Mesenchymal stem cell (in vitro differentiated cells and primary cell): ENCODE measurements at regions not wholly inside any gene's neighbourhood (a gene's known extent, or its start where the extent isn't known, plus 50 kb on each side); places are given as distances from the start of the nearest gene placed in this dataset.

Experiments
- DNase-seq: peaks from one replicate; pipeline ENCODE4 v3.0.0-alpha.2; 2013
- H2AFZ ChIP-seq: one replicate; pipeline ENCODE4 v1.6.1; 2013; ENCODE audit warnings: low read depth, mild to moderate bottlenecking, control low read depth, inconsistent platforms, low read length, moderate library complexity
- H2AK5ac ChIP-seq: 2 replicates; pipeline ENCODE4 v1.6.1; 2013; ENCODE audit warnings: low read length, moderate library complexity, mild to moderate bottlenecking, inconsistent platforms; ENCODE audit not compliant: severe bottlenecking
- H2BK120ac ChIP-seq: one replicate; pipeline ENCODE4 v1.6.1; 2013; ENCODE audit warnings: low read depth, mild to moderate bottlenecking, inconsistent platforms, low read length, moderate library complexity
- H2BK12ac ChIP-seq, 2 experiments: one replicate each; pipeline ENCODE4 v1.6.1; 2013; ENCODE audit warnings: inconsistent platforms in 2 of 2, low read length in 2 of 2, mild to moderate bottlenecking in 2 of 2, moderate library complexity in 2 of 2, control low read depth in 1 of 2
- H2BK15ac ChIP-seq: one replicate; pipeline ENCODE4 v1.6.1; 2013; ENCODE audit warnings: mild to moderate bottlenecking, low read depth, inconsistent platforms; ENCODE audit not compliant: poor library complexity, severe bottlenecking
- H2BK5ac ChIP-seq: 2 replicates; pipeline ENCODE4 v1.6.1; 2013; ENCODE audit warnings: low read depth, mild to moderate bottlenecking, low read length, control low read depth, inconsistent platforms; ENCODE audit not compliant: poor library complexity, severe bottlenecking
- H3K14ac ChIP-seq, 2 experiments: one replicate each; pipeline ENCODE4 v1.6.1; 2013; ENCODE audit warnings: inconsistent platforms in 2 of 2, low read length in 2 of 2, control low read depth in 1 of 2, mild to moderate bottlenecking in 1 of 2, moderate library complexity in 1 of 2
- H3K18ac ChIP-seq, 2 experiments: one replicate each; pipeline ENCODE4 v1.6.1; 2013; ENCODE audit warnings: inconsistent platforms in 2 of 2, low read length in 2 of 2, control low read depth in 1 of 2, low read depth in 1 of 2, mild to moderate bottlenecking in 1 of 2
- H3K23ac ChIP-seq, 2 experiments: one replicate each; pipeline ENCODE4 v1.6.1; 2013; ENCODE audit warnings: inconsistent platforms in 2 of 2, low read length in 2 of 2, mild to moderate bottlenecking in 2 of 2, moderate library complexity in 2 of 2, control low read depth in 1 of 2
- H3K27ac ChIP-seq: 2 replicates; pipeline ENCODE4 v1.5.1; 2013; ENCODE audit warnings: mild to moderate bottlenecking, moderate library complexity, low read length, control low read depth, inconsistent platforms; ENCODE audit not compliant: poor library complexity, severe bottlenecking
- H3K27me3 ChIP-seq, 2 experiments: 2 replicates each; pipeline versions ENCODE4 v1.6.1 to v1.7.0; 2013; ENCODE audit warnings: low read length in 2 of 2, mild to moderate bottlenecking in 2 of 2, moderate library complexity in 2 of 2, control low read depth in 1 of 2, inconsistent platforms in 1 of 2; ENCODE audit not compliant: control insufficient read depth in 1 of 2, insufficient read depth in 1 of 2
- H3K36me3 ChIP-seq, 2 experiments: 2 replicates each; pipeline versions ENCODE4 v1.6.1 to v1.7.0; 2013; ENCODE audit warnings: low read length in 2 of 2, control low read depth in 1 of 2, inconsistent platforms in 1 of 2, low read depth in 1 of 2, mild to moderate bottlenecking in 1 of 2; ENCODE audit not compliant: insufficient read depth in 2 of 2, control insufficient read depth in 1 of 2
- H3K4ac ChIP-seq, 2 experiments: one replicate each; pipeline ENCODE4 v1.6.1; 2013; ENCODE audit warnings: inconsistent platforms in 2 of 2, low read length in 2 of 2, mild to moderate bottlenecking in 2 of 2, moderate library complexity in 2 of 2, control low read depth in 1 of 2, low read depth in 1 of 2
- H3K4me1 ChIP-seq: 2 replicates; pipeline ENCODE4 v1.6.1; 2013; ENCODE audit warnings: low read depth, low read length, control low read depth; ENCODE audit not compliant: control insufficient read depth, insufficient read depth
- H3K4me2 ChIP-seq: 2 replicates; pipeline ENCODE4 v1.6.1; 2013; ENCODE audit warnings: low read length, mild to moderate bottlenecking, inconsistent platforms; ENCODE audit not compliant: poor library complexity, severe bottlenecking
- H3K4me3 ChIP-seq, 2 experiments: 2 replicates each; pipeline versions ENCODE4 v1.5.1 to v1.7.0; 2013; ENCODE audit warnings: low read length in 2 of 2, mild to moderate bottlenecking in 2 of 2, control low read depth in 1 of 2, low read depth in 1 of 2; ENCODE audit not compliant: insufficient read depth in 1 of 2
- H3K79me1 ChIP-seq: replicated peaks from 2 replicates; pipeline ENCODE4 v1.6.1; 2013; ENCODE audit warnings: mild to moderate bottlenecking, control low read depth, low read length, inconsistent platforms; ENCODE audit not compliant: poor library complexity, severe bottlenecking
- H3K9ac ChIP-seq: 2 replicates; pipeline ENCODE4 v1.7.0; 2013; ENCODE audit warnings: mild to moderate bottlenecking, low read length, moderate library complexity
- H3K9me3 ChIP-seq: 2 replicates; pipeline ENCODE4 v1.7.0; 2013; ENCODE audit warnings: mild to moderate bottlenecking, low read length; ENCODE audit not compliant: control insufficient read depth
- H4K8ac ChIP-seq: one replicate; pipeline ENCODE4 v1.6.1; 2013; ENCODE audit warnings: inconsistent platforms, mild to moderate bottlenecking, low read length, moderate library complexity
- H4K91ac ChIP-seq: one replicate; pipeline ENCODE4 v1.6.1; 2013; ENCODE audit warnings: mild to moderate bottlenecking, low read length, inconsistent platforms
- WGBS: methylation state at CpG from one replicate; pipeline ENCODE4 v1.1.7; 2013; ENCODE audit warnings: mixed read lengths; 5-methylcytosine and 5-hydroxymethylcytosine counted together

- Histone ChIP-seq H3K4ac (no peak overlapping the region), H3K9me3 (no peaks in the 10 kb centered on the region), H3K9ac (no peak overlapping the region), H3K27me3 (no peaks in the 10 kb centered on the region), H2BK12ac (no peak overlapping the region), H2BK15ac (no peak overlapping the region), H3K4me3 (no peak overlapping the region), H2AK5ac (no peak overlapping the region), H3K18ac (no peak overlapping the region), H3K23ac (no peak overlapping the region), H2AFZ (no peak overlapping the region), H3K79me1 (no peaks in the 10 kb centered on the region), H2BK5ac (no peak overlapping the region), H3K36me3 (no peaks in the 10 kb centered on the region), H4K91ac (no peak overlapping the region), H4K8ac (no peak overlapping the region), H2BK120ac (no peak overlapping the region), H3K4me2 (no peak overlapping the region), H3K14ac (no peak overlapping the region), H3K27ac (no peak overlapping the region), H3K4me1 (no peaks in the 10 kb centered on the region)
- no peak for DNase-seq
- WGBS = 63% methylated on average over 2 of the region's 2 CpGs
These were observed 744.9 kb upstream of the MMS22L start for GRCh38 chr6:98027898-98028297.

- no CpG with 5 or more reads among the region's 3 CpGs for WGBS
- no peak overlapping the region for H4K8ac ChIP-seq
- no peak overlapping the region for H3K4me3 ChIP-seq
- H2AFZ ChIP-seq = no peak overlapping the region
- H2BK120ac ChIP-seq = no peak overlapping the region
- H2AK5ac ChIP-seq = no peak overlapping the region
- no peak overlapping the region for H3K9ac ChIP-seq
- H3K9me3 ChIP-seq = no peaks in the 10 kb centered on the region
- no peak overlapping the region for H3K4ac ChIP-seq
- no peak overlapping the region for H3K18ac ChIP-seq
- H3K27ac ChIP-seq = no peak overlapping the region
- no peak for DNase-seq
- H3K27me3 ChIP-seq = no peaks in the 10 kb centered on the region
- H3K23ac ChIP-seq = no peak overlapping the region
- H2BK15ac ChIP-seq = no peak overlapping the region
- H3K4me2 ChIP-seq = no peak overlapping the region
- H3K14ac ChIP-seq = no peak overlapping the region
- no peaks in the 10 kb centered on the region for H3K79me1 ChIP-seq
- H2BK5ac ChIP-seq = no peak overlapping the region
- H3K36me3 ChIP-seq = no peaks in the 10 kb centered on the region
- no peaks in the 10 kb centered on the region for H3K4me1 ChIP-seq
- no peak overlapping the region for H2BK12ac ChIP-seq
- no peak overlapping the region for H4K91ac ChIP-seq
These were observed 750.6 kb upstream of the MMS22L start for GRCh38 chr6:98033617-98034016.

GRCh38 chr6:98036344-98036923 is 753.4 kb upstream of the MMS22L start:
- no peak overlapping the region for H4K91ac ChIP-seq
- no peak overlapping the region for H3K23ac ChIP-seq
- H4K8ac ChIP-seq = no peak overlapping the region
- no peak overlapping the region for H3K14ac ChIP-seq
- no peak overlapping the region for H2AFZ ChIP-seq
- H3K4me2 ChIP-seq = no peak overlapping the region
- H2AK5ac ChIP-seq = no peak overlapping the region
- 52% methylated on average over 4 of the region's 5 CpGs for WGBS
- H3K27ac ChIP-seq = no peak overlapping the region
- H3K27me3 ChIP-seq = no peaks in the 10 kb centered on the region
- no peak overlapping the region for H3K4ac ChIP-seq
- H2BK12ac ChIP-seq = no peak overlapping the region
- no peaks in the 10 kb centered on the region for H3K79me1 ChIP-seq
- no peak overlapping the region for H3K9ac ChIP-seq
- no peak for DNase-seq
- no peak overlapping the region for H2BK120ac ChIP-seq
- no peaks in the 10 kb centered on the region for H3K36me3 ChIP-seq
- no peak overlapping the region for H2BK5ac ChIP-seq
- no peak overlapping the region for H2BK15ac ChIP-seq
- H3K18ac ChIP-seq = no peak overlapping the region
- no peak overlapping the region for H3K4me3 ChIP-seq
- no peaks in the 10 kb centered on the region for H3K4me1 ChIP-seq
- no peaks in the 10 kb centered on the region for H3K9me3 ChIP-seq

GRCh38 chr6:98037571-98037970 is 754.6 kb upstream of the MMS22L start:
- Histone ChIP-seq H3K4ac (no peak overlapping the region), H2AK5ac (no peak overlapping the region), H3K9ac (no peak overlapping the region), H3K27ac (no peak overlapping the region), H4K8ac (no peak overlapping the region), H2BK5ac (no peak overlapping the region), H2BK120ac (no peak overlapping the region), H3K4me1 (no peaks in the 10 kb centered on the region), H2AFZ (no peak overlapping the region), H3K9me3 (no peaks in the 10 kb centered on the region), H3K14ac (no peak overlapping the region), H3K18ac (no peak overlapping the region), H3K4me3 (no peak overlapping the region), H3K4me2 (no peak overlapping the region), H3K36me3 (no peaks in the 10 kb centered on the region), H3K23ac (no peak overlapping the region), H3K79me1 (no peaks in the 10 kb centered on the region), H4K91ac (no peak overlapping the region), H3K27me3 (no peaks in the 10 kb centered on the region), H2BK12ac (no peak overlapping the region), H2BK15ac (no peak overlapping the region)
- no peak for DNase-seq
- 66% methylated on average over 4 of the region's 6 CpGs for WGBS
